MM.1S (cell line): ENCODE measurements at regions not wholly inside any gene's neighbourhood (a gene's known extent, or its start where the extent isn't known, plus 50 kb on each side); places are given as distances from the start of the nearest gene placed in this dataset.

Source experiments
- EZH2 ChIP-seq: fragments of 300-600 bp; sonication (generic); optimal IDR thresholded peaks from 2 replicates; pipeline ENCODE3; 2017; ENCODE audit warnings: low read depth, mild to moderate bottlenecking, antibody characterized with exemption, low read length, mixed read lengths
- TF ChIP-seq, protein P1 (sequence below): fragments of 300-600 bp; sonication (generic); IDR thresholded peaks from 2 replicates; pipeline ENCODE4 v1.5.1; 2016; ENCODE audit warnings: antibody characterized with exemption, low read length, mixed read lengths

GRCh38 chr4:92090887-92091286 lies 212.9 kb upstream of the GRID2 start:
- TF ChIP-seq, protein P1, sequence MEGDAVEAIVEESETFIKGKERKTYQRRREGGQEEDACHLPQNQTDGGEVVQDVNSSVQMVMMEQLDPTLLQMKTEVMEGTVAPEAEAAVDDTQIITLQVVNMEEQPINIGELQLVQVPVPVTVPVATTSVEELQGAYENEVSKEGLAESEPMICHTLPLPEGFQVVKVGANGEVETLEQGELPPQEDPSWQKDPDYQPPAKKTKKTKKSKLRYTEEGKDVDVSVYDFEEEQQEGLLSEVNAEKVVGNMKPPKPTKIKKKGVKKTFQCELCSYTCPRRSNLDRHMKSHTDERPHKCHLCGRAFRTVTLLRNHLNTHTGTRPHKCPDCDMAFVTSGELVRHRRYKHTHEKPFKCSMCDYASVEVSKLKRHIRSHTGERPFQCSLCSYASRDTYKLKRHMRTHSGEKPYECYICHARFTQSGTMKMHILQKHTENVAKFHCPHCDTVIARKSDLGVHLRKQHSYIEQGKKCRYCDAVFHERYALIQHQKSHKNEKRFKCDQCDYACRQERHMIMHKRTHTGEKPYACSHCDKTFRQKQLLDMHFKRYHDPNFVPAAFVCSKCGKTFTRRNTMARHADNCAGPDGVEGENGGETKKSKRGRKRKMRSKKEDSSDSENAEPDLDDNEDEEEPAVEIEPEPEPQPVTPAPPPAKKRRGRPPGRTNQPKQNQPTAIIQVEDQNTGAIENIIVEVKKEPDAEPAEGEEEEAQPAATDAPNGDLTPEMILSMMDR, result no peak
- TF ChIP-seq EZH2, result no peak
